Fibroblast of lung (primary cell): ENCODE measurements at regions not wholly inside any gene's neighbourhood (a gene's known extent, or its start where the extent isn't known, plus 50 kb on each side); places are given as distances from the start of the nearest gene placed in this dataset.

ENCODE experiments used
- DNase-seq, 2 donors: peaks; one replicate each; pipeline versions ENCODE4 v3.0.0 to v3.0.0-alpha.2; 2010; ENCODE audit warnings: low read depth in 2 of 2
- H2AFZ ChIP-seq: 2 replicates; pipeline ENCODE4 v1.5.1; 2012; ENCODE audit warnings: low read length, control low read depth, inconsistent platforms
- H3K27ac ChIP-seq: 2 replicates; pipeline ENCODE4 v1.5.1; 2011; ENCODE audit warnings: low read length, control low read depth; ENCODE audit not compliant: insufficient read depth
- H3K27me3 ChIP-seq: 2 replicates; pipeline ENCODE4 v1.5.1; 2011; ENCODE audit warnings: mild to moderate bottlenecking, low read length; ENCODE audit not compliant: control insufficient read depth, insufficient read depth
- H3K36me3 ChIP-seq: 2 replicates; pipeline ENCODE4 v1.5.1; 2011; ENCODE audit warnings: low read length; ENCODE audit not compliant: control insufficient read depth, insufficient read depth
- H3K4me1 ChIP-seq: 2 replicates; pipeline ENCODE4 v1.5.1; 2011; ENCODE audit warnings: low read length; ENCODE audit not compliant: control insufficient read depth, insufficient read depth; ENCODE audit errors: extremely low read depth
- H3K4me2 ChIP-seq: 2 replicates; pipeline ENCODE4 v1.5.1; 2011; ENCODE audit warnings: low read length, control low read depth; ENCODE audit not compliant: insufficient read depth; ENCODE audit errors: extremely low read depth
- H3K4me3 ChIP-seq, 4 experiments: fragments of 200-600 bp in 1 of 4; sonication (generic) in 1 of 4; replicated peaks in 1 of 4; 2 replicates each; pipeline ENCODE4 v1.5.1; 2011 to 2016; ENCODE audit warnings: low read length in 4 of 4, low read depth in 3 of 4, mild to moderate bottlenecking in 3 of 4, control low read depth in 2 of 4, inconsistent platforms in 1 of 4, mixed read lengths in 1 of 4; ENCODE audit not compliant: insufficient read depth in 1 of 4; ENCODE audit errors: control extremely low read depth in 1 of 4
- H3K79me2 ChIP-seq: 2 replicates; pipeline ENCODE4 v1.5.1; 2012; ENCODE audit warnings: mild to moderate bottlenecking, low read length, inconsistent platforms; ENCODE audit not compliant: control insufficient read depth, insufficient read depth
- H3K9ac ChIP-seq: 2 replicates; pipeline ENCODE4 v1.5.1; 2011; ENCODE audit warnings: mild to moderate bottlenecking, low read length, control low read depth; ENCODE audit not compliant: insufficient read depth
- H3K9me3 ChIP-seq: 2 replicates; pipeline ENCODE4 v1.5.1; 2012; ENCODE audit warnings: low read depth, low read length; ENCODE audit not compliant: control insufficient read depth, insufficient read depth
- H4K20me1 ChIP-seq: 2 replicates; pipeline ENCODE4 v1.5.1; 2011; ENCODE audit warnings: low read length; ENCODE audit not compliant: control insufficient read depth, insufficient read depth; ENCODE audit errors: extremely low read depth
- EZH2 ChIP-seq: IDR thresholded peaks from 2 replicates; pipeline ENCODE4 v1.5.1; 2012; ENCODE audit warnings: low read length, control low read depth, mild to moderate bottlenecking; ENCODE audit errors: missing control alignments
- TF ChIP-seq, protein P1 (sequence below), 2 donors: IDR thresholded peaks in 1 of 2; conservative IDR thresholded peaks in 1 of 2; 1 replicate in 1 of 2; 2 replicates in 1 of 2; pipeline ENCODE4 v1.5.1; 2011 to 2012; ENCODE audit warnings: low read length in 2 of 2, control low read depth in 1 of 2, inconsistent platforms in 1 of 2, low read depth in 1 of 2, mild to moderate bottlenecking in 1 of 2

DNA sequence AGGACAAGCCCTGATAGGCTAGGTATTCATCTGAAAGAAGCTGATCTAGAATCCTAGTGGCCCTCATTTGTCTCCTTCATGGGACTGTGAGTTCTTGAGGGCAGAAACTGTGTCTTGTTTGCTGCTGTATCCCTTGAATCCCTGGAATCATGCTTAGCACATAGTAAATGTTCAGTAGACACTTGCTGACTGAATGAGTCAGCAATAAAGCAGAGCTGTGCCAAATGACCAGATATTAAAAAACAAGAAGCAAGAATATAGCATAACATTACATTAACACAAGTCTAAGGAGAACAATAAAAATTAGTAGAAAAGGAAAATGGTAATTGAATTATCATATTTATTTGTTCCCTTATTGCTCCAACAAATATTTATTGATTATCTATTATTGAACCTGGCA, 420.5 kb downstream of the ZSWIM6 start:
- no peak for DNase-seq
- Histone ChIP-seq H3K79me2 (no peaks in the 10 kb centered on the region), H3K9ac (no peak overlapping the region), H2AFZ (no peak overlapping the region), H3K4me2 (no peak overlapping the region), H4K20me1 (no peaks in the 10 kb centered on the region), H3K36me3 (no peaks in the 10 kb centered on the region), H3K27ac (no peak overlapping the region), H3K9me3 (no peaks in the 10 kb centered on the region), H3K4me1 (no peaks in the 10 kb centered on the region), H3K4me3 (no peak overlapping the region), H3K27me3 (no peaks in the 10 kb centered on the region)
- no peak for TF ChIP-seq EZH2
- TF ChIP-seq, protein P1, sequence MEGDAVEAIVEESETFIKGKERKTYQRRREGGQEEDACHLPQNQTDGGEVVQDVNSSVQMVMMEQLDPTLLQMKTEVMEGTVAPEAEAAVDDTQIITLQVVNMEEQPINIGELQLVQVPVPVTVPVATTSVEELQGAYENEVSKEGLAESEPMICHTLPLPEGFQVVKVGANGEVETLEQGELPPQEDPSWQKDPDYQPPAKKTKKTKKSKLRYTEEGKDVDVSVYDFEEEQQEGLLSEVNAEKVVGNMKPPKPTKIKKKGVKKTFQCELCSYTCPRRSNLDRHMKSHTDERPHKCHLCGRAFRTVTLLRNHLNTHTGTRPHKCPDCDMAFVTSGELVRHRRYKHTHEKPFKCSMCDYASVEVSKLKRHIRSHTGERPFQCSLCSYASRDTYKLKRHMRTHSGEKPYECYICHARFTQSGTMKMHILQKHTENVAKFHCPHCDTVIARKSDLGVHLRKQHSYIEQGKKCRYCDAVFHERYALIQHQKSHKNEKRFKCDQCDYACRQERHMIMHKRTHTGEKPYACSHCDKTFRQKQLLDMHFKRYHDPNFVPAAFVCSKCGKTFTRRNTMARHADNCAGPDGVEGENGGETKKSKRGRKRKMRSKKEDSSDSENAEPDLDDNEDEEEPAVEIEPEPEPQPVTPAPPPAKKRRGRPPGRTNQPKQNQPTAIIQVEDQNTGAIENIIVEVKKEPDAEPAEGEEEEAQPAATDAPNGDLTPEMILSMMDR (conservative IDR thresholded peaks at IDR 0.05 in 1 of 2, IDR thresholded peaks at IDR 0.05 in 1 of 2; ENCODE audit: low read depth in 1 of 2, low read length in 2 of 2) = no peak

DNA sequence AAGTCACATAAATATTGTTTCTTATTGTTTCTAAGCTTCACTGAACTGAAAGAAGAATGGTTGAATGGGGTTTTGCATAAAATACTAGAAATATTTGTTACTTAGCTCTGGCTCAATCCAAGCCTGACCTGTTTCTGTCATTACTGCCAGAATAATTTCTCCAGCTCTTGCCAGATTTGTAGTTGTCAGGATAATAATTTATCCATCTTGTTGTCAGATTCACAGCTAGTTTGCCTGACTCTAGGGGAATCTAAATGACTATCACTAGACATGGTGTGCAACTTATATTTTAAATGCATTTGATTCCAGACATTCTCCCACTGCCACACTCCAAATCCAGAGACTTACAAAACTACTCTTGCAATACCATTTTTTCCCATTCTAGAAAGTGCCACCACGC, 422.7 kb downstream of the ZSWIM6 start:
- Histone ChIP-seq H3K4me3 (no peak overlapping the region), H3K79me2 (no peaks in the 10 kb centered on the region), H3K4me1 (no peaks in the 10 kb centered on the region), H3K9ac (no peak overlapping the region), H4K20me1 (no peaks in the 10 kb centered on the region), H3K9me3 (no peaks in the 10 kb centered on the region), H2AFZ (no peak overlapping the region), H3K27ac (no peak overlapping the region), H3K27me3 (no peaks in the 10 kb centered on the region), H3K36me3 (no peaks in the 10 kb centered on the region), H3K4me2 (no peak overlapping the region)
- no peak for DNase-seq
- no peak for TF ChIP-seq EZH2
- TF ChIP-seq, protein P1 (conservative IDR thresholded peaks at IDR 0.05 in 1 of 2, IDR thresholded peaks at IDR 0.05 in 1 of 2; ENCODE audit: low read depth in 1 of 2, low read length in 2 of 2) = no peak

DNA sequence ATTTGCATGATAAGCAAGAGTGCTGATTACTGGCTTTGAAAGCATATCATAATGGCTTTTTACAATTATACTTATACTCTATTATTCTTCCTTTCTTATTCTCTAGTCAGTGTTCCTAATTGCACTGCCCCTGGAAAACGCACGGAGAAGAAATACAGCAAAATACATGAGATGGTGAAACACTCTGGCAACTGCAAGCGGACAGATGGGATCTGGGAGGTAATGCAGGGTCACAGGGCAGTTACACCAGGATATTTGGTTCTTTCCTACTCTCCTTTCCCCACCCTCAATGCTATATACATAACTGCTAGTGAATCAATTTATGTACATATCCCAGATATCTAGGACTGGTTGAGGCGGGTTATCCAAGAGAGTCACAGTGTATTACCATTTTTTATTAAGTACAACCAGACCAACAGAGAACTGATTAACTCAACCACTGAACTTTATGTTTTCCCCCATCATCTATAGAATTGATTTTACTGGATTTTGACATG, 423.7 kb downstream of the ZSWIM6 start:
- H3K4me2 ChIP-seq = no peak overlapping the region
- no peaks in the 10 kb centered on the region for H3K27me3 ChIP-seq
- H4K20me1 ChIP-seq = no peaks in the 10 kb centered on the region
- DNase-seq = no peak
- no peak overlapping the region for H3K9ac ChIP-seq
- no peaks in the 10 kb centered on the region for H3K4me1 ChIP-seq
- no peak overlapping the region for H3K4me3 ChIP-seq
- no peaks in the 10 kb centered on the region for H3K79me2 ChIP-seq
- no peak overlapping the region for H3K27ac ChIP-seq
- H2AFZ ChIP-seq = no peak overlapping the region
- no peaks in the 10 kb centered on the region for H3K36me3 ChIP-seq
- no peaks in the 10 kb centered on the region for H3K9me3 ChIP-seq
- TF ChIP-seq EZH2 = no peak
- TF ChIP-seq, protein P1 (conservative IDR thresholded peaks at IDR 0.05 in 1 of 2, IDR thresholded peaks at IDR 0.05 in 1 of 2; ENCODE audit: low read depth in 1 of 2, low read length in 2 of 2) = no peak
